Hematopoietic multipotent progenitor cell treated with erythropoietin and hydrocortisone succinate and interleukin-3 and kit ligand, for 8 days (in vitro differentiated cells): ENCODE measurements at regions not wholly inside any gene's neighbourhood (a gene's known extent, or its start where the extent isn't known, plus 50 kb on each side); places are given as distances from the start of the nearest gene placed in this dataset.
"Not testable (repeated sequence)": the region's sequence is repeated elsewhere in the genome, so short reads cannot be mapped to it uniquely, and the experiment has no call there.

ENCODE experiments used
- DNase-seq: peaks from one replicate; pipeline ENCODE4 v3.0.0-alpha.2; 2015

DNA sequence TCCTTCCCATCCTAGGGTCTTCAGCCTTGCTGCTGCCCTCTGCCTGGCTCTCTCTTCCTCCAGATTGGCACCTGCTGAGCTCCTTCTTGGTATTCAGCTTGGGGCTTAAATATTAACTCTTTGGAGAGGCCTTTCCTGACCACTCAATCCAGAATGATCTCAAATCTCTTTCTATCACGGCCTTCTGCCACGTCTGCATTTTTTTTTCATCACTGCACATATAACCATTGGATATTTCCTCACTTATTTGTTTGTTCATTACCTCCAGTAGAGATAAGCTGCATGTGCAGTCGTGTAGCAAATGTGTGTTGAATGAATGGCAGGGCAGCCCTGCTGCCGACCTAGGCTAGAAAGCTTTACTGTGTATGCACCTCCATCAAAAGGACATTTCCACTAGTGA is 51.6 kb upstream of the MPP7 start:
- no peak for DNase-seq

DNA sequence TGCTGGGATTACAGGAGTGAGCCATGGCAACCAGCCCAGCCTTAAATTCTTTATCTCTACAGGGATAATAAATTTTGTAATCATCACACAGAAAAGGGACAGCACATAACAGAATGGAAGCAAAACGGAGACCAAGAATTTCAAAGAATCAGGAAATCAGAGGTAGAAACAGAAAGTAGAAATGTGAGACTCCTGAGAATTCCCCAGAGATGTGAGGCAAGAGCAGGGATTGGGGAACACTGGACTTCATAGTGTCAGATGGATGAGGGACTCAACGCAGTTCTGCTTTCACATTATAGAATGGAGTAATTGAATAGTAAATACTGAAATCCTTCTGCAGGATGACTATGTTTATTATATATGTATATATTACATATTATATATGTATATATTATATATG is 52.5 kb upstream of the MPP7 start:
- DNase-seq = no peak

- DNase-seq = no peak
Measured at GRCh38 chr10:28359334-28359733, 56.5 kb upstream of the MPP7 start.

DNA sequence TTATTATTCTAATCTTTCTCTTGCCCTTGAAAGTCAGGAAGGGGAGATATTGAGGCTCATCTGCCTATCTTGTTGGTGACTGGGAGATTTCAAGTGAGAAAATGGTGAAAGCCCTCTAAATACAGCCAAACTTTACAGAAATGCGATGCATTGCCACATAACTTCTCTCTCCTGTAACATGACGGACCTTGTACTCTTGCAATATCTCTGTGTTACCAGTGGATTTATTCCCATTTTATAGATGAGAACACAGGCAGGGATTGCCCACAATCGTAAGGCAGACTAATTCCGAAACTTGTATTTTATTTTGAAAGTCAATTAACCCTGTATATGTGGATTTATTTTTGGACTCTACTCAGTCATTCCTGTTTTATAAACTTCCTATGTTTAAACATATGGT is 57.3 kb upstream of the MPP7 start:
- DNase-seq = no peak

- peak; percentile 73 for DNase-seq
Measured at GRCh38 chr10:28363376-28363775, 60.5 kb upstream of the MPP7 start.

- DNase-seq = no peak
Measured at GRCh38 chr10:28365840-28366239, 63.0 kb upstream of the MPP7 start.

GRCh38 chr10:28366994-28367393 is 64.1 kb upstream of the MPP7 start:
- DNase-seq = peak; percentile 13

DNA sequence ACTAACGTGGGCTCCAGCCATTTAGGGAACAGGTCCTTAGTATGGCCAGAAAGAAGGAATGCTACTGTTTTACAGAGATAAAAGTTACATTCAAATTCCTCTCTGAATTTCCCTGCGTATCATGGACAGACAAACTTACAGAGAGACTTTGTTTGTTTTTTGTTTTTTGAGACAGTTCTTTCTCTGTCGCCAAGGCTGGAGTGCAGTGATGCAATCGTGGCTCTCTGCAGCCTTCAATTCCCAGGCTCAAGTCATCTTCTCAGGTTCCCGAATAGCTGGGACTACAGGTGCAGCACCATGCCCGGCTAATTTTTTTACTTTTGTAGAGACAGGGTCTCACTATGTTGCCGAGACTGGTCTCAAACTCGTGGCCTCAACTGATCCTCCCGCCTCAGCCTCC is 64.5 kb upstream of the MPP7 start:
- DNase-seq = no peak

DNA sequence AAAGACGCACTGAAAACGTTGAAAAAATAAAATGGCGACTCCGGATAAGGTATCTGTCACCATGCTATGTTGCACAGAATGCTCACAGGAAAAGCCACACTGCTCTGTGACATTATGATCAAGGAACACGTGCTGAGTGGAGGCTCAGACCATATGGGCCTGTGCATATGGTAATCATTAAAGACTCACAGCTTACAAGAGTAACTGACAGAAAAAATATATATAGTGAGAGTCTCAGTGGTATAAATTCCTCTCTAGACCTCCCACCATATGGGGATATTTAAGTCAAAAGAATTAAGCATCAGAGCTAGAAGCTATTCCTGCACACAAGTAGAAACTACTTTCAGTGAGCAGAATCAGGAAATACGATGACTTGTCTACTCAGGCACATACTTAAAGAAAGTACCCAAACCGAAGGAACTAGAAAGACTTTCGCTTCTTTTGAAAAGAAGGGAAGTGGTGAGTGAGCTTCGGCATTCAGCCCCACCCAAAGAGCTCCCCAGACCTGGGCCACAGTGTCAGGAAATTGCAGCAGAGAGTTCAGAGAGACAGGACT is 65.1 kb upstream of the MPP7 start:
- DNase-seq = peak; percentile 9

- DNase-seq = no peak
Measured at GRCh38 chr10:28370107-28370835, 67.4 kb upstream of the MPP7 start.

DNA sequence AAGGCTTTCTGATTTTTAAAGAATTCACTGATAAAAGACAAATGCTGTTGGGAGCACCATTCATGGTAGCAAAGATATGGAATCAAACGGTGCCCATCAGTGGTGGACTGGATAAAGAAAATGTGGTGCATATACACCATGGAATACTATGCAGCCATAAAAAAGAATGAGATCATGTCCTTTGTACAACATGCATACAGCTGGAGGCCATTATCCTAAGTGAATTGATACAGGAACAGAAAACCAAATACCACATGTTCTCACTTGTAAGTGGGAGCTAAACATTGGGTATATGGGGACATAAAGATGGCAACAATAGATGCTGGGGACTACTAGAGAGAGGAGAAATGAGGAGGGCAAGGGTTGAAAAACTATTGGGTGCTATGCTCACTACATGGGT is 68.8 kb upstream of the MPP7 start:
- not testable (repeated sequence) for DNase-seq

DNA sequence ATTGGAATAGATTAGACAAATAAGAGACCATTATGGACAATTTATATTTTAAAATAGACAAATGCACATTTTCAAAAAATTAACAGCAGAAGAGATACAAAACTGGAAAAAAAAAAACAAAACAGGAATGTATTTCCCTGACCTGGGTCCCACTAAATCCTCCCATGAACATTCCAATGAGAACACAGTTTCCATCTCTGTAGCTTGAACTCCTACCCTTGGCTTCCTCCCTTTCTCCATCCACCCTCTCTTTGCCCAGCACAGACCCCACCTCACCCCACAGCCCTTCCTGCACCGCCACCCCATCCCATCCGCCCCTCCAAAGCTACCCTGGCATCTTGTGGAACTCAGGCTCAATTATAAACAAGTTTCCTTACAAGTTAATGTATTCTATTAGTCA is 71.2 kb upstream of the MPP7 start:
- no peak for DNase-seq

- DNase-seq = peak; percentile 13
Measured at GRCh38 chr10:28375399-28376354, 72.8 kb upstream of the MPP7 start.

- DNase-seq = no peak
Measured at GRCh38 chr10:28378986-28379585, 76.2 kb upstream of the MPP7 start.

- DNase-seq = no peak
Measured at GRCh38 chr10:28381466-28381865, 78.6 kb upstream of the MPP7 start.

- DNase-seq = peak; percentile 86
Measured at GRCh38 chr10:28381903-28382347, 79.1 kb upstream of the MPP7 start.

GRCh38 chr10:28382525-28383269 is 79.8 kb upstream of the MPP7 start:
- no peak for DNase-seq

DNA sequence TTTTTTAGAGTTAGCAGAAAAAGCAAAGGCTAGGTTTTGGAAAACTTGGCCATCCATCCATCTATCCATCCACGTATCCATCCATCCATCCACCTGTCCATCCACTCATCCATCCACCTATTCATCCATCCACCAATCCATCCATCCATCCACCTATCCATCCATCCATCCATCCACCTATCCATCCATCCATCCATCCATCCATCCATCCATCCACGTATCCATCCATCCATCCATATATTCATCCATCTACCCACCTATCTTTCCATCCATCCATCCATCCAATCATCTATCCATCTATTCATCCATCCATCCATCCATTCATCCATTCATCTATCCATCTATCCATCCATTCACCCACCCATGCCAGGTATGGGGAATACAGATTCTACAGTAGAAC is 81.7 kb upstream of the MPP7 start:
- DNase-seq = no peak

GRCh38 chr10:28385748-28386502 is 83.1 kb upstream of the MPP7 start:
- DNase-seq = peak; percentile 65

DNA sequence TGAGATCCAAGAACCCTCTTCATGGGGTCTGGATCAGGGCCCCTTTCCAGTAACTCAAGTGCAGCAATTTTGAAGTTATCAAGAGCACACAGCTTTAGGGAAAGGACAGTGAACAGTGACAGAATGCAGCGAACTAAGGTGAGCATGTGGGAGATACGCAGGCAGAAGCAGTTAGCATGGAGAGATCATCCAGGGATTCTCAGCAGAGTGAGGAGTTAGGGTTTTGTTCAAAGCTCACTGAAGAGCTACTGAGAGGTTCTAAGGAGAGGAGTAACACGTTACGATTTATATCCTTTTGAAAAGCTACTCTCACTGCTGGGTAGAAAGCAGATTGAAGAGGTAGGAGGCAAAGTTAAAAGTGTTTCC is 83.6 kb upstream of the MPP7 start:
- no peak for DNase-seq

GRCh38 chr10:28387140-28387539 is 84.3 kb upstream of the MPP7 start:
- DNase-seq = no peak

GRCh38 chr10:28391283-28391682 is 88.4 kb upstream of the MPP7 start:
- no peak for DNase-seq
